Ascending aorta (tissue), 2 donors: ENCODE measurements at regions not wholly inside any gene's neighbourhood (a gene's known extent, or its start where the extent isn't known, plus 50 kb on each side); places are given as distances from the start of the nearest gene placed in this dataset.

Experiments
- DNase-seq, 2 donors: peaks; one replicate each; pipeline ENCODE4 v3.0.0-alpha.2; 2019; ENCODE audit warnings: low spot score in 2 of 2
- H3K27ac ChIP-seq, 2 donors: fragments of 200-600 bp; sonication (generic); one replicate each; pipeline ENCODE4 v1.5.1; 2016 to 2017; ENCODE audit warnings: mild to moderate bottlenecking in 1 of 2
- H3K27me3 ChIP-seq: fragments of 200-600 bp; sonication (generic); one replicate; pipeline ENCODE4 v1.5.1; 2017
- H3K36me3 ChIP-seq, 2 donors: fragments of 200-600 bp; sonication (generic); one replicate each; pipeline ENCODE4 v1.5.1; 2016
- H3K4me1 ChIP-seq, 2 donors: fragments of 200-600 bp; sonication (generic); one replicate each; pipeline ENCODE4 v1.5.1; 2016 to 2017; ENCODE audit warnings: mild to moderate bottlenecking in 1 of 2
- H3K4me3 ChIP-seq, 2 donors: fragments of 200-600 bp; sonication (generic); one replicate each; pipeline ENCODE4 v1.5.1; 2016 to 2017; ENCODE audit warnings: mild to moderate bottlenecking in 1 of 2
- H3K9me3 ChIP-seq, 2 donors: fragments of 200-600 bp; sonication (generic); one replicate each; pipeline ENCODE4 v1.5.1; 2016
- intact Hi-C: fragments of 100-400 bp; cut with DNase I; formaldehyde crosslinking; loops from one replicate; pipeline ENCODE4 v1.15.1; 2023
- TF ChIP-seq, protein P1 (sequence below), 3 experiments: fragments of 200-600 bp in 2 of 3; fragments of 450-650 bp in 1 of 3; sonication (generic) in 2 of 3; IDR thresholded peaks; one replicate each; pipeline ENCODE4 v1.5.1; 2016 to 2019; ENCODE audit warnings: antibody characterized with exemption in 3 of 3, mild to moderate bottlenecking in 1 of 3, moderate library complexity in 1 of 3

GRCh38 chr11:105203569-105204240 lies 64.1 kb upstream of the CARD18 start:
- TF ChIP-seq, protein P1, sequence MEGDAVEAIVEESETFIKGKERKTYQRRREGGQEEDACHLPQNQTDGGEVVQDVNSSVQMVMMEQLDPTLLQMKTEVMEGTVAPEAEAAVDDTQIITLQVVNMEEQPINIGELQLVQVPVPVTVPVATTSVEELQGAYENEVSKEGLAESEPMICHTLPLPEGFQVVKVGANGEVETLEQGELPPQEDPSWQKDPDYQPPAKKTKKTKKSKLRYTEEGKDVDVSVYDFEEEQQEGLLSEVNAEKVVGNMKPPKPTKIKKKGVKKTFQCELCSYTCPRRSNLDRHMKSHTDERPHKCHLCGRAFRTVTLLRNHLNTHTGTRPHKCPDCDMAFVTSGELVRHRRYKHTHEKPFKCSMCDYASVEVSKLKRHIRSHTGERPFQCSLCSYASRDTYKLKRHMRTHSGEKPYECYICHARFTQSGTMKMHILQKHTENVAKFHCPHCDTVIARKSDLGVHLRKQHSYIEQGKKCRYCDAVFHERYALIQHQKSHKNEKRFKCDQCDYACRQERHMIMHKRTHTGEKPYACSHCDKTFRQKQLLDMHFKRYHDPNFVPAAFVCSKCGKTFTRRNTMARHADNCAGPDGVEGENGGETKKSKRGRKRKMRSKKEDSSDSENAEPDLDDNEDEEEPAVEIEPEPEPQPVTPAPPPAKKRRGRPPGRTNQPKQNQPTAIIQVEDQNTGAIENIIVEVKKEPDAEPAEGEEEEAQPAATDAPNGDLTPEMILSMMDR (IDR thresholded peaks at IDR 0.05), result no peak
- Histone ChIP-seq H3K4me3 (no peak overlapping the region), H3K36me3 (no peaks in the 10 kb centered on the region), H3K27me3 (no peaks in the 10 kb centered on the region), H3K9me3 (no peaks in the 10 kb centered on the region), H3K27ac (no peak overlapping the region), H3K4me1 (no peaks in the 10 kb centered on the region)
- intact Hi-C loops, result no loop called here
- DNase-seq, result no peak

GRCh38 chr11:105202844-105203548 lies 63.4 kb upstream of the CARD18 start:
- H3K27ac ChIP-seq, result no peak overlapping the region
- H3K27me3 ChIP-seq, result no peaks in the 10 kb centered on the region
- H3K4me1 ChIP-seq, result no peaks in the 10 kb centered on the region
- H3K4me3 ChIP-seq, result no peak overlapping the region
- intact Hi-C loops, result no loop called here
- H3K9me3 ChIP-seq, result no peaks in the 10 kb centered on the region
- no peaks in the 10 kb centered on the region for H3K36me3 ChIP-seq
- no peak for DNase-seq
- TF ChIP-seq, protein P1 (IDR thresholded peaks at IDR 0.05), result no peak

DNA sequence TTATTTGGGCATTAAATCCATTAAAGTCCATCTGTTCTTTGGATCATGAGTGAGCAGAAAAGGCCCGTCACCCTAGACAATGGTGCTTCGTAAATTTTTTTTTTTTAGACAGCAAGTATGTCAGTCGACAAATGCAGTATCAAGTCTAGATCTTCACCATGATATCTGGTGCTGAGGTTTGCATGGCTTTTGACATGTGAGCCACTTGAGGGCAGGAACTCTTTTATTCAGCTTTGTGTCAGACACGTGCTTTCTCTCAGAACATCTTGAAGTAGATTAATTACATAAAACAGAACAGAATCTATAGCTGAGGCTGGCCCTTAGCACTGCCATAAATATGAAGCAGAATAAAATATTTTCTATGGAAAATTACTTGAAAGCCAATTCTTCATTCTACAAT lies 62.9 kb upstream of the CARD18 start:
- DNase-seq, result no peak
- TF ChIP-seq, protein P1 (IDR thresholded peaks at IDR 0.05), result no peak
- no peaks in the 10 kb centered on the region for H3K9me3 ChIP-seq
- H3K4me3 ChIP-seq, result no peak overlapping the region
- intact Hi-C loops, result no loop called here
- H3K27me3 ChIP-seq, result no peaks in the 10 kb centered on the region
- no peaks in the 10 kb centered on the region for H3K4me1 ChIP-seq
- no peak overlapping the region for H3K27ac ChIP-seq
- H3K36me3 ChIP-seq, result no peaks in the 10 kb centered on the region

DNA sequence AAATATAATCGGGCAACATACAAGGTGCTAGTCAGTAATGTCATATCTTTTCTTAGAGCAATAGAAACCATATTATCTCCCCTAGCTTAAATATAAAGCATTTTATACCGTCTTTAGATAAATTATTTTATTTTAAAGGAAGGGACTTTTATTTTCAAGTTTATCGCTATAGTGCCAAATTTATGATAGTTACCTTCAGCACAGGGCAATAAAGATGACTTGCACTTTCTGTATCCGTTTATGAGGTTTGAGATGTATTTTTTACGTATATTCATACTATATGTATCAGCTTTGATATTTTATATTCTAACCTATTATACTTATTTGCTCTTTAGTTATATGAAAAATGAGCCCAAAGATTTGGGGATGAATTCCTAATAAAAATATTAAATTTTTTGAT lies 61.6 kb upstream of the CARD18 start:
- intact Hi-C loops, result no loop called here
- Histone ChIP-seq H3K4me3 (no peak overlapping the region), H3K36me3 (no peaks in the 10 kb centered on the region), H3K4me1 (no peaks in the 10 kb centered on the region), H3K27me3 (no peaks in the 10 kb centered on the region), H3K9me3 (no peaks in the 10 kb centered on the region), H3K27ac (no peak overlapping the region)
- TF ChIP-seq, protein P1 (IDR thresholded peaks at IDR 0.05), result no peak
- no peak for DNase-seq

- Histone ChIP-seq H3K36me3 (no peaks in the 10 kb centered on the region), H3K27ac (no peak overlapping the region), H3K27me3 (no peaks in the 10 kb centered on the region), H3K4me1 (no peaks in the 10 kb centered on the region), H3K4me3 (no peak overlapping the region), H3K9me3 (no peaks in the 10 kb centered on the region)
- TF ChIP-seq, protein P1 (IDR thresholded peaks at IDR 0.05), result no peak
- intact Hi-C loops, result no loop called here
- no peak for DNase-seq
Measured at GRCh38 chr11:105197071-105197815, 57.7 kb upstream of the CARD18 start.
